GM10248 (cell line): ENCODE measurements at regions not wholly inside any gene's neighbourhood (a gene's known extent, or its start where the extent isn't known, plus 50 kb on each side); places are given as distances from the start of the nearest gene placed in this dataset.

ENCODE experiments used
- CTCF ChIA-PET: fragments of 300-600 bp; sonication (Branson Sonifier 250); formaldehyde crosslinking; extraction: SDS; loops from one replicate; lab custom pipeline; 2021; ENCODE audit warnings: antibody characterized with exemption; lab: Yijun Ruan, JAX
- POLR2A ChIA-PET: fragments of 350-650 bp; sonication (Branson Sonifier 250); formaldehyde crosslinking; extraction: SDS; loops from one replicate; lab custom pipeline; 2020; ENCODE audit warnings: antibody characterized with exemption; lab: Yijun Ruan, JAX
- DNase-seq: peaks from one replicate; pipeline ENCODE4 v3.0.0; 2012; ENCODE audit errors: extremely low spot score
- CTCF ChIP-seq: IDR thresholded peaks from 2 replicates; pipeline ENCODE4 v1.5.1; 2012; ENCODE audit warnings: mild to moderate bottlenecking, low read depth; ENCODE audit errors: extremely low read depth, missing control alignments, control extremely low read depth

DNA sequence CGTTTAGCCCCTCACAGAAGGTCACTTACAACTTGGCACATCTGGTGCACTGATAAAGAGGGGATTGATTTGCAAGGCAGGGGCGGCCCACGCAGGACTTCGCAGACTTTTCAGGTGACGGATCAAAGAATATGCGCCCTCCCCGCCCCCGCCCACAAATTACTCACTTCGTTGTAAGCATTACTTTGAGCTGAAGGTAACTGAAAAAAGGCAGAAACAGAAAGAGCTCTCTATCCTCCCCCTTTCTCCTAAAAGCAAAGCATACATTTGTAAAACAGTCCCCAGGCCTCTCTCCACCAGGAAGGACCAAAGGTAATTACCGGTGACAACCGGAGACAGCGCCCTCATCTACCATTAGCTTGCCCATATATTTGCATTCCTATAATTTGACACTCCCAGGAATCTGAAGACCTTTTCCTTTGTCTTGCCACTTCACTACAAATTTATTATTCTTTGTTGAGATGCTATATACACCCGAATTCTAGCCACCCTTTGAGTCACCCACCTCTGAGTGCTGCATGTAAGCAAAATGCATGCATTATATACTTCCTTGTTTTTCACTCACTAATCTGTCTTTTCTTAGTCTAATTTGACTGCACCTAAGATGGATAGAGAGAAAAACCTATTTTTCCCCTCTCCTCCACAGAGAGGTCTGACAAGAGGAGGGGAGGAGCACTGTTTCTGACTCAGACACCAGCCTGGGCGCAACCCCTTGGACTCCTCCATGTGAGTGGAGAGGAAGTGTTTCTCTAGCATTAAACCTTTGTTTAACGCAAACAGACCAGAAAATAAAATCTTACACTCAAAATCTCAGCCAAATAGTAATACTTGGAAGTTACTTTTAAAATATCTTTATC is 74.7 kb upstream of the SPIN1 start:
- TF ChIP-seq CTCF: no peak
- CTCF ChIA-PET: no interaction called here
- POLR2A ChIA-PET: no interaction called here
- DNase-seq: no peak

DNA sequence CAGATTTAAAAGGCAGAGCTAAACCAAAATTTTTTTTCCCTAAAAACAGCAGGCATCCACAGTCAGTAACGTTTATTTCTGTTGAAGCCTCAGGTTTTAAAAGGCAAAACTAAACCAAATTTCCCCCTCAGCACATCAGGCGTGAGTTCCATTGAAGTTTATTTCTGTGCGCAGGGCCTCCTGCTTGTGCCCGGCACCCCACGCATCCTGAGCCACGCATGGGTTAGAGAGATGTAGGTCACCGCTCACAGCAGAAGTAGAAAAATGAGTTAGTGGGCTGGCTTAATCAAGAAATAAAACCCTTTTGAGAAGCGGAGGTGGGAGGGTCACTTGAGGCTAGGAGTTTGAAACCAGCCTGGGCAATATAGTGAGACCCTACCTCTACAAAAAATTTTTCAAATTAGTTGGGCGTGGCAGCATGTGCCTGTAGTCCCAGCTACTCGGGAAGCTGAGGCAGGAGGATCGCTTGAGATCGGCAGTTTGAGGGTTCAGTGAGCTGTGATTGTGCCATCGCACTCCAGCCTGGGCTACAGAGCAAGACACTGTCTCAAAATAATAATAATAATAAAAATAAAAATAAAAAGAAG is 75.6 kb upstream of the SPIN1 start:
- ChIA-PET POLR2A (no interaction called here), CTCF (no interaction called here)
- no peak for TF ChIP-seq CTCF
- no peak for DNase-seq

- no peak for DNase-seq
- POLR2A ChIA-PET: no interaction called here
- CTCF ChIA-PET: no interaction called here
- no peak for TF ChIP-seq CTCF
Measured at GRCh38 chr9:88312045-88312444, 76.2 kb upstream of the SPIN1 start.

GRCh38 chr9:88310310-88310980 is 77.8 kb upstream of the SPIN1 start:
- CTCF ChIA-PET: no interaction called here
- no peak for TF ChIP-seq CTCF
- POLR2A ChIA-PET: no interaction called here
- no peak for DNase-seq

- POLR2A ChIA-PET: no interaction called here
- CTCF ChIA-PET: no interaction called here
- no peak for DNase-seq
- no peak for TF ChIP-seq CTCF
Measured at GRCh38 chr9:88308831-88309560, 79.2 kb upstream of the SPIN1 start.

- TF ChIP-seq CTCF: no peak
- POLR2A ChIA-PET: no interaction called here
Measured at GRCh38 chr9:88307136-88307535, 81.1 kb upstream of the SPIN1 start.

More at GRCh38 chr9:88307136-88307535, 81.1 kb upstream of the SPIN1 start:
- CTCF ChIA-PET: no interaction called here
- no peak for DNase-seq
